Stimulated activated CD4-positive, alpha-beta T cell treated with anti-CD3 and anti-CD28 coated beads, Interleukin-1b, Interleukin-23, amount 100 ng/mL, for 1 hour (primary cell): ENCODE measurements at regions not wholly inside any gene's neighbourhood (a gene's known extent, or its start where the extent isn't known, plus 50 kb on each side); places are given as distances from the start of the nearest gene placed in this dataset.
"Not testable (repeated sequence)": the region's sequence is repeated elsewhere in the genome, so short reads cannot be mapped to it uniquely, and the experiment has no call there.

Experiments
- DNase-seq, 2 donors: peaks; one replicate each; pipeline ENCODE4 v3.0.0-alpha.2; 2020; ENCODE audit warnings: low read depth in 2 of 2

DNA sequence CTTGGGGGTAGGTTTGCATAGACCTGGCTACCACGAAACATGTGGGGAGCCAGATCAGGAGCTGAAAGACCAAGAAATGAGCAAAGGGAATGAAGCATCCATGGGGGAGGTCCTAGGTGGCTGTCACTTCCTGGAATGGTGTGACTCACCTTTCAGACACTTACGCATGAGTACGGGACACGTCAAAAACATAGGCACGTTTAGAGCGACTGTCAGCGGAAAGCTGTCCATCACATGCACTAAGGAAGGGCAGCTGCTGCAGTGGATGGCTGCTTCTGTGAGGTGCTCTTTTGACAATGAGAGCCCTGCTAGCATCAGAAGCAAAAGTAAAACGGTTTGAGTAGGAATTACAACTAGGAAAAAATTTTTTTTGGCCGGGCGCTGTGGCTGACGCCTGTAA is 244.6 kb upstream of the CCDC54 start:
- DNase-seq, result no peak

GRCh38 chr3:107133891-107134290 is 243.3 kb upstream of the CCDC54 start:
- no peak for DNase-seq

DNA sequence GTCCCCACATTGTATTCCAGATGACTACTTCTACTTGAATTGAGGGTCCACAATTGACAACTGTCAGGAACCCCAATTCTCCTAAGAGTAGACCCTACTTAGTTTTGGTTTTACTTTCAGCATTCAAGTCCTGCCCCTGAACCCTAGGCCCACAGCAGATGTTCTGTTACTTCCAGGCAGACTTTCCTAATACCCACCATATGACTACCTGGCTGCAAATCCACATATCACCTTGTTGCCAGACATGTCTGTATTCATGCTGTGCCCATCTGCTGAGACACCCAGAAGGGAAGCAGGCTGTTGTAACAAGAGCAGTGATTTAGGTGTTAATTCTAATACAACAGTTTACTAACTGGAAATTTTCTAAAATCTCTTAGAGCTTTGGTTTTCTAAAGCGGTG is 235.1 kb upstream of the CCDC54 start:
- DNase-seq, result no peak

GRCh38 chr3:107142786-107143575 is 234.3 kb upstream of the CCDC54 start:
- DNase-seq, result no peak

- DNase-seq, result no peak
These were observed 226.6 kb upstream of the CCDC54 start for GRCh38 chr3:107150675-107151074.

- DNase-seq, result no peak
These were observed 223.3 kb upstream of the CCDC54 start for GRCh38 chr3:107153981-107154380.

GRCh38 chr3:107172411-107172810 is 204.8 kb upstream of the CCDC54 start:
- no peak for DNase-seq

DNA sequence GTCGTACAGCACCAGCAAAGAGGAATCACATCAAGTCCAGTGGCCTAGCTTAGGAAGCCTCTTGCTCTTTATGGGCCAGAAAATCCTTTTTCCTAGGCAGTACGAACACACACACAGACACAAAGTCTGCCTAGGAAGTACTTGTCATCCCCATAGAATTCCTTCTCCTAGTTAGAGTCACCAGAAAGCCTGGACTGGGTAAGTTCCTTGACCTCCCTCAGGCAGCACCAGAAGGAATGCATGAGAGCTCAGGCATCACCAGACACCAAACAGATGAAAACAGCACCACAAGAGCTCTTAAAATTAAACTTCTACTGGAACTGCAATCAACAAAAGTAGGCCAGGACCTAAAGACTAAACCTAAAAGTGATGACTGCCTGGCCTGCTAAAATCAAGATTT is 192.9 kb upstream of the CCDC54 start:
- DNase-seq, result no peak

GRCh38 chr3:107188262-107188661 is 189.0 kb upstream of the CCDC54 start:
- DNase-seq, result no peak

GRCh38 chr3:107189158-107189791 is 188.0 kb upstream of the CCDC54 start:
- DNase-seq, result no peak

DNA sequence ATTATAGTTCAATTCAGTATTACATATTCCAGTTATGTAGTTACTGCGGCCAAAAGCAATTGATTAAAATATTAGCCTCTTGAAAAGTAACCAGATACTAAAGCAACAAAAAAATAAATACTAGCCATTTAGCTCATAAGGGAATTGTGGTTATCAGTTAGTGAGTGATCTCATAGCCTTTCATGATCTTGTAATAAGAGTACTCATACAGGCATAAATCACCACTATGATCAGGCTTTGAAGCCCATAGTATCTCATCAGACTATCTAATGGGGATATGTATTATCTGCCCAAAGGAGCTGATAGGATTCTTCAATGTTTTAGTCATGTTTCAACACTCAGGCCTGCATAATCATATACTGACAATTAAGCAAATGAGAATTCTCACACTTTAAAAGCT is 184.1 kb upstream of the CCDC54 start:
- DNase-seq, result no peak

DNA sequence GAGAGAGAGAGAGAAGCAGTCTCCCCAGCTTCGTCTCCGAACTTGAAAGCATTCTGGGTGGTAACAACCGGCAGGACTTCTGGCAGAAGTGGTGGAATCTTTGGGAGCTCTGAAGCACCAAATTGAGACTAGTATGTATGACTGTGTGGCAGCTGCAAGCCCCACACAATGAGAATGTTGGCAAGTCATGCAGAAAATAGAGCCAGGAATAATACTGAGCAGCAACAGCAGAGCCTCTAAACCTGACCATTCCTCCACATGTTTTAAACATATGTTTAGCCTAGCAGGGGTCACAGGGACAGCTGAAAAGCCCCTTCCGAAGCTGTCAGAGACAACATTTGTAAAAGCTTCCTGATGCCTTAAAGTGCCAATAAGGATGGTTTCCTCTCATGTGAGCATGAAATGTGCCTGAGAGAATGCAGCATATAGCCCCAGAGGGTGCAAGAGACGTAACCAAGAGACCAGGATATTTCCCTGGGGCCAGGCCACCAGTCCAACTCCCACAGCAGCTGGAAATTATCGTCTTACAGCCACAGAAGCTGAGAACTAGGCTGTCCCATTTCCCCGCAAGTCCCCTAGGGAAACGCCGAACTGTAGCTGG is 178.6 kb upstream of the CCDC54 start:
- no peak for DNase-seq

GRCh38 chr3:107201146-107201545 is 176.1 kb upstream of the CCDC54 start:
- no peak for DNase-seq

DNA sequence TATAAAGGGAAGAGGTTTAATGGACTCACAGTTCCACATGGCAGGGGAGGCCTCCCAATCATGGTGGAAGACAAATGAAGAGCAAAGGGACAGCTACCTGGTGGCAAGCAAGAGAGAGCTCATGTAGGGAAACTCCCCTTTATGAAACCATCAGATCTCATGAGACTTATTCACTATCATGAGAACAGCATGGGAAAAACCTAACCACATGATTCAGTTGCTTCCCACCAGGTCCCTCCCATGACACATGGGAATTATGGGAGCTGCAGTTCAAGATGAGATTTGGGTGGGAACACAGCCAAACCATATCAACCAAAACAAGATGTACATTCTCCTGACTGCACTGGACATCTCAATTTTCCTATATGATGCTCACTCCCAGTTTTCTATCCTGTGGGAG is 174.4 kb upstream of the CCDC54 start:
- DNase-seq, result not testable (repeated sequence)

- DNase-seq, result no peak
These were observed 173.1 kb upstream of the CCDC54 start for GRCh38 chr3:107204121-107204520.

DNA sequence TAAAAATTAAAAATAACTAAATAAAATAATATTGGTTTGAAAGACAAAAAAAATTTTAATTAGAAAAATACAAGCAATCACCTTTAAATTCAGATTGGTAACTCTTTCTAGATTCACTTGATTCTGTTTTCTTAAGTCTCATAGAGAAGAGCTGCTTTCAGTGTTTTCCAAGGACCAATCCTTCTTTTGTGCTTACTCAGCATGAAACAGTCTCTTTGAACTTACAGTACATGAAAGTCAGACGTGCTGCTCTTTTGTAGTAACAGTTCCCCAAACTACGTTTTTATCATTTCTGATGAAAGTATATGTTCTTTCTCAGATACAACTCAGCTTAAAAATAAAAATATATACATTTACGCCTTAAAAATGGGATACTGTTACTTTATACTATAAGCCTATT is 171.9 kb upstream of the CCDC54 start:
- no peak for DNase-seq

DNA sequence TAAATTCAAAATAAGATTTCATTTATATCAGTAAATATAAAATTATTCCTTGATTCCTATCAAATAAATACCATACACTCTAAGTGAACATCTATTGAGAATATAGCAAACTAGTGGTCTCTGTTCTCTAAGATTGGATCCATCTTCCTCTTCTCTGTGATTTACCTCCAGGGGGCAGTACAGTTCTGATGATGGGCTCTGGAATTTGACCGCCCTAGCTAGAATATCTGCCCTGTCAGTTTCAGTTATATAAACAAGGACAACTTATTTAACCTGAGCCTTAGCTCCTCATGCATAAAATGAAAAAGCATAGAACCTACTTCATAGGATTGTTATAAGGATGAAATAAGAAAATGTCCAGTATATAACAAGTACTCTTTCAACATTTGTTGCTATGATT is 171.1 kb upstream of the CCDC54 start:
- no peak for DNase-seq

DNA sequence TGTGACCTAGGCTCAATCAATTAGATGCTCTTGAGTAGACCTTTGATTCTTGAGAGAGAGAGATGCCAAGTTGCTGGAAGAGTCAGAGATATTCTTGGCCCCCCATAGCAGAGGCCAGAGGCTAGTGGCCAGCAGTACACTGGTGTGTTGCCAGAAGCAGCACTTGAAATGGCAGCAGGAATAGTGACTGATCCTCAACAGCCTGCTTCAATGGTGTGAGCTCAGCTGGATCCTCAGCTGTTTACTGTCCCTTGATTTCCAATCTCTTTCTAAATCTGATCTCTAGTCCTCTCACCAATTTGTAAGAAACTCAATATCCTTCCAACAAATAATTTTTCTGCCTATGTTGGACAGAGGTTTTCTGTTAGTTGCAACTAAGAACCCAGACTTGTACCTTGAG is 170.3 kb upstream of the CCDC54 start:
- DNase-seq, result no peak

GRCh38 chr3:107208100-107208499 is 169.1 kb upstream of the CCDC54 start:
- DNase-seq, result no peak

DNA sequence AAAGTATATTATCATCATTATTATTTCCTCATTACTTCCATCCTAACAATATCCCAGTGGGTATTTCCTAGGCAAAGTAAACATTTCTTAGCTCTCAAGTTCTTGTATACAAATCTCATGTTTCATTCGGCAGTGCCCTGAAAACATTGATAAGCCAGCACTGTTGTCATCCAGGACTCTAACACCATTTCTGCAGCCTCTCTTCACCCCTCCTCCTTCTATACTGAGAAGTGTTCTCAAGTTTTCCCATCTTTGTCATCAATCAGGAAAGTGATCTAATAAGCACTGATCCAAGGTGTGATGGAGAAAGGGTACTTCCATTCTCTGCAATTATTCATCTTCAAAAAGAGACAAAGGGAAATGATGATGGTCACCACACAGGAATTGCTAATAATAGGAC is 168.4 kb upstream of the CCDC54 start:
- no peak for DNase-seq

DNA sequence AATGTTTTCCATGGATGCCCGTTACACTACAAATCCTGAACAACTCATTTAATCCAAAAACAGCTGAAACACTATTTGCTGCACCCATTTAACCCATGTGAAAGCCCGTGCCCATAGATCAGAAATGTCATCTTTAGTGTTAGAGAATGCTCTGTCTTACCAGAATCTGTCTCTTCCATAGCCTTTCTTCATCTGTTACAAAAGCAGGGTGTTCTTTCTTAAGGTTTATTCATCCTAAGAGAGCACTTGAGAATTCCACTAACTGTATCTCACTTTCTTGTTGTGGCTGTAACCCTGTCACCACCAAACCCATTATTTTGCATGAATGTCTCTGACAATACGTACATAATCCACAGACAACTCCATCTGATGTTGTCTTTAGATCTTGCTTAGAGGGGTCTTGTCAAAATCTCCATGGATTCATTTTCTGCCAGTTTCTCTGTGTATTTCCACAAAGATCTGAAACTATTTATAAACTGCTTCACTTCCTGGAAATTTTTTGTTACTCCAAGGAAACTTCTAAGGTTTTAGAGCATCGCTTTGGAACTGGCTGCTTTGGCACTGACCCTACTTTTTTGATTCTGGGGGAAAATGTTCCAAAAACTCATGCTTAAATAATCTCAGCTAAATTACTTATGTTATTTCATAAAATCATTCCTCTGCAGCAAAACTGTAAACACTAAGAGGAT is 167.8 kb upstream of the CCDC54 start:
- DNase-seq, result no peak

DNA sequence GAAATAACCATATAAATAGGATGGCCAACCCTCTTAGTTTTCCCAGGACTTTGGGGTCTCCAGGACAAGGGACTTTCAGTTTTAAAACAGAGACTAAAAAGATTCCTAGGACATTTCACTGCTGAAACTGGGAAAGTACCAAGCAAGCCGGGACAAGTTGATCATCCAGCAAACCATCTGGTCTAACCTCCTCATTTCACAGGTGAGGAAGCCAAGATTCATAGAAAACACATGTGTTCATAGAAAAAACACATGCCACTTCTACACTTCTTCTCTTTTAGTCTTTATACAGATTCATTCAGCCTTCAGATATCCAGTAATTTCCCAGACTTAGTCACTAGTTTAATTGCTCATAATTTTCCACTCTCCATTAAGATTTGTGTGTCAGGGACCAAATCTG is 165.6 kb upstream of the CCDC54 start:
- no peak for DNase-seq

- no peak for DNase-seq
These were observed 164.6 kb upstream of the CCDC54 start for GRCh38 chr3:107212618-107213017.
